Mesenchymal stem cell (in vitro differentiated cells and primary cell): ENCODE measurements at regions not wholly inside any gene's neighbourhood (a gene's known extent, or its start where the extent isn't known, plus 50 kb on each side); places are given as distances from the start of the nearest gene placed in this dataset.

Source experiments
- DNase-seq: peaks from one replicate; pipeline ENCODE4 v3.0.0-alpha.2; 2013
- H2AFZ ChIP-seq: one replicate; pipeline ENCODE4 v1.6.1; 2013; ENCODE audit warnings: low read depth, mild to moderate bottlenecking, control low read depth, inconsistent platforms, low read length, moderate library complexity
- H2AK5ac ChIP-seq: 2 replicates; pipeline ENCODE4 v1.6.1; 2013; ENCODE audit warnings: low read length, moderate library complexity, mild to moderate bottlenecking, inconsistent platforms; ENCODE audit not compliant: severe bottlenecking
- H2BK120ac ChIP-seq: one replicate; pipeline ENCODE4 v1.6.1; 2013; ENCODE audit warnings: low read depth, mild to moderate bottlenecking, inconsistent platforms, low read length, moderate library complexity
- H2BK12ac ChIP-seq, 2 experiments: one replicate each; pipeline ENCODE4 v1.6.1; 2013; ENCODE audit warnings: inconsistent platforms in 2 of 2, low read length in 2 of 2, mild to moderate bottlenecking in 2 of 2, moderate library complexity in 2 of 2, control low read depth in 1 of 2
- H2BK15ac ChIP-seq: one replicate; pipeline ENCODE4 v1.6.1; 2013; ENCODE audit warnings: mild to moderate bottlenecking, low read depth, inconsistent platforms; ENCODE audit not compliant: poor library complexity, severe bottlenecking
- H2BK5ac ChIP-seq: 2 replicates; pipeline ENCODE4 v1.6.1; 2013; ENCODE audit warnings: low read depth, mild to moderate bottlenecking, low read length, control low read depth, inconsistent platforms; ENCODE audit not compliant: poor library complexity, severe bottlenecking
- H3K14ac ChIP-seq, 2 experiments: one replicate each; pipeline ENCODE4 v1.6.1; 2013; ENCODE audit warnings: inconsistent platforms in 2 of 2, low read length in 2 of 2, control low read depth in 1 of 2, mild to moderate bottlenecking in 1 of 2, moderate library complexity in 1 of 2
- H3K18ac ChIP-seq, 2 experiments: one replicate each; pipeline ENCODE4 v1.6.1; 2013; ENCODE audit warnings: inconsistent platforms in 2 of 2, low read length in 2 of 2, control low read depth in 1 of 2, low read depth in 1 of 2, mild to moderate bottlenecking in 1 of 2
- H3K23ac ChIP-seq, 2 experiments: one replicate each; pipeline ENCODE4 v1.6.1; 2013; ENCODE audit warnings: inconsistent platforms in 2 of 2, low read length in 2 of 2, mild to moderate bottlenecking in 2 of 2, moderate library complexity in 2 of 2, control low read depth in 1 of 2
- H3K27ac ChIP-seq: 2 replicates; pipeline ENCODE4 v1.5.1; 2013; ENCODE audit warnings: mild to moderate bottlenecking, moderate library complexity, low read length, control low read depth, inconsistent platforms; ENCODE audit not compliant: poor library complexity, severe bottlenecking
- H3K27me3 ChIP-seq, 2 experiments: 2 replicates each; pipeline versions ENCODE4 v1.6.1 to v1.7.0; 2013; ENCODE audit warnings: low read length in 2 of 2, mild to moderate bottlenecking in 2 of 2, moderate library complexity in 2 of 2, control low read depth in 1 of 2, inconsistent platforms in 1 of 2; ENCODE audit not compliant: control insufficient read depth in 1 of 2, insufficient read depth in 1 of 2
- H3K36me3 ChIP-seq, 2 experiments: 2 replicates each; pipeline versions ENCODE4 v1.6.1 to v1.7.0; 2013; ENCODE audit warnings: low read length in 2 of 2, control low read depth in 1 of 2, inconsistent platforms in 1 of 2, low read depth in 1 of 2, mild to moderate bottlenecking in 1 of 2; ENCODE audit not compliant: insufficient read depth in 2 of 2, control insufficient read depth in 1 of 2
- H3K4ac ChIP-seq, 2 experiments: one replicate each; pipeline ENCODE4 v1.6.1; 2013; ENCODE audit warnings: inconsistent platforms in 2 of 2, low read length in 2 of 2, mild to moderate bottlenecking in 2 of 2, moderate library complexity in 2 of 2, control low read depth in 1 of 2, low read depth in 1 of 2
- H3K4me1 ChIP-seq: 2 replicates; pipeline ENCODE4 v1.6.1; 2013; ENCODE audit warnings: low read depth, low read length, control low read depth; ENCODE audit not compliant: control insufficient read depth, insufficient read depth
- H3K4me2 ChIP-seq: 2 replicates; pipeline ENCODE4 v1.6.1; 2013; ENCODE audit warnings: low read length, mild to moderate bottlenecking, inconsistent platforms; ENCODE audit not compliant: poor library complexity, severe bottlenecking
- H3K4me3 ChIP-seq, 2 experiments: 2 replicates each; pipeline versions ENCODE4 v1.5.1 to v1.7.0; 2013; ENCODE audit warnings: low read length in 2 of 2, mild to moderate bottlenecking in 2 of 2, control low read depth in 1 of 2, low read depth in 1 of 2; ENCODE audit not compliant: insufficient read depth in 1 of 2
- H3K79me1 ChIP-seq: replicated peaks from 2 replicates; pipeline ENCODE4 v1.6.1; 2013; ENCODE audit warnings: mild to moderate bottlenecking, control low read depth, low read length, inconsistent platforms; ENCODE audit not compliant: poor library complexity, severe bottlenecking
- H3K9ac ChIP-seq: 2 replicates; pipeline ENCODE4 v1.7.0; 2013; ENCODE audit warnings: mild to moderate bottlenecking, low read length, moderate library complexity
- H3K9me3 ChIP-seq: 2 replicates; pipeline ENCODE4 v1.7.0; 2013; ENCODE audit warnings: mild to moderate bottlenecking, low read length; ENCODE audit not compliant: control insufficient read depth
- H4K8ac ChIP-seq: one replicate; pipeline ENCODE4 v1.6.1; 2013; ENCODE audit warnings: inconsistent platforms, mild to moderate bottlenecking, low read length, moderate library complexity
- H4K91ac ChIP-seq: one replicate; pipeline ENCODE4 v1.6.1; 2013; ENCODE audit warnings: mild to moderate bottlenecking, low read length, inconsistent platforms
- WGBS: methylation state at CpG from one replicate; pipeline ENCODE4 v1.1.7; 2013; ENCODE audit warnings: mixed read lengths; 5-methylcytosine and 5-hydroxymethylcytosine counted together

DNA sequence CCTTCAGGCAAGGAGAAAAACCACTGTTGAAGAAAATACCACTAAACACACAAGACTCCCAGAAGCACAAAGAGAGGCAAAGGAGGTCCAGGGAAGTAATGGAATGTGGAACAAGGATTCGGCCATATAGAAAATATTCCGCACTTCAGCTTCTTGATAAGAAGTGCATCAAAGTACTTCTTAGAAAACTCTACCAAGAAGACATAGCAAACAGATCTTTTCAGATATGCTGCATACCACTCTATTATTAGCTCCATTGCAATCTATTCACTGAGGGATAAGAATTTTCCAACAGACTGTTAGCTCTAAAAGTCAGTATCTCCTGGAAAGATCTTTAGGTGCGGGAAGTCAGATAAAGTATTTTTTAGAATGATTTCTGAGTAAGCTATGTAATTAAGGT is 231.8 kb downstream of the WDR11 start:
- H4K91ac ChIP-seq, result no peak overlapping the region
- no peak overlapping the region for H3K18ac ChIP-seq
- no peaks in the 10 kb centered on the region for H3K9me3 ChIP-seq
- no peak overlapping the region for H3K23ac ChIP-seq
- no peak overlapping the region for H2AK5ac ChIP-seq
- no peak overlapping the region for H3K9ac ChIP-seq
- peaks cover 2% of the 10 kb centered on the region for H3K4me1 ChIP-seq
- no peak for DNase-seq
- H3K4me2 ChIP-seq, result no peak overlapping the region
- no peak overlapping the region for H2AFZ ChIP-seq
- H2BK5ac ChIP-seq, result no peak overlapping the region
- no peaks in the 10 kb centered on the region for H3K79me1 ChIP-seq
- no peak overlapping the region for H2BK120ac ChIP-seq
- H3K36me3 ChIP-seq, result no peaks in the 10 kb centered on the region
- H2BK12ac ChIP-seq, result no peak overlapping the region
- H3K27me3 ChIP-seq, result peaks cover 18 to 45% of the 10 kb centered on the region in 2 experiments
- no peak overlapping the region for H3K4ac ChIP-seq
- no peak overlapping the region for H4K8ac ChIP-seq
- H3K4me3 ChIP-seq, result no peak overlapping the region
- H2BK15ac ChIP-seq, result no peak overlapping the region
- H3K27ac ChIP-seq, result no peak overlapping the region
- H3K14ac ChIP-seq, result no peak overlapping the region
- 96% methylated on average over 2 of the region's 3 CpGs for WGBS

DNA sequence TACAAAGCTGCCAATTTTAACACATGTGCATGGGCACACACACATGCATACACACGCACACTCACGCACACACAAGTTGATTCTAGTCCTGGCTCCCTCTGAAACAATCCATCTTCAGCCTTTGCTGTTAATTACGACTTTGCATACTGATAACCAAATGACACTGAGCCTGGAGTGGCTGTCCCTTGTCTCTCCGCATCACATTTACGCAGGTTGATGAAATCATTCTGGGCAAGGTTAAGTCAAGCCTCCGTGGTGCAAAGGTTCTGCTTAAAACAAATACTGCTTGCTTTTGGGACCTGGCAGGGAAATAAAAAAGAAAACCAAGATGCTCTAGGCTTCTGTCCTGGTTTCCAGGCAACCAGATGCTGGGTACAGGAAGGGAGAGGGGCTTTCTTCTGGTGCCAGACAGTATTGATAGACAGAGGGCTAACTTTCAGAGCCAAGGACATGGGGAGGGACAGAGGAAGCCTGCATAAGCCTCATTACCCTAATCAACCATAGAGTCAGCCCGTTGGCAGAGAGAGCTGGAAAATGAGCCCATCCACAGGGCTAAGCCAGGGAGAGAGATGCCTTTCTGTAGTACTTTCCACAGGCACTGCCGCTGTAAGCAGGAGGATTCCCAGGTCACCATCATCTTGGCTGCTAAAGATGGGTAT is 233.0 kb downstream of the WDR11 start:
- Histone ChIP-seq H3K9ac (no peak overlapping the region), H3K14ac (no peak overlapping the region), H2BK15ac (no peak overlapping the region), H2BK5ac (no peak overlapping the region), H4K91ac (no peak overlapping the region), H2BK120ac (no peak overlapping the region), H3K18ac (no peak overlapping the region), H2AK5ac (no peak overlapping the region), H3K23ac (no peak overlapping the region), H3K27me3 (peaks cover 18 to 35% of the 10 kb centered on the region in 2 experiments), H2BK12ac (no peak overlapping the region), H3K9me3 (no peaks in the 10 kb centered on the region), H3K27ac (no peak overlapping the region), H3K79me1 (no peaks in the 10 kb centered on the region), H3K4me1 (no peaks in the 10 kb centered on the region), H3K4ac (no peak overlapping the region), H3K4me2 (no peak overlapping the region), H3K4me3 (no peak overlapping the region), H4K8ac (no peak overlapping the region), H3K36me3 (no peaks in the 10 kb centered on the region), H2AFZ (no peak overlapping the region)
- no peak for DNase-seq
- WGBS, result 90% methylated on average over 8 of the region's 8 CpGs

DNA sequence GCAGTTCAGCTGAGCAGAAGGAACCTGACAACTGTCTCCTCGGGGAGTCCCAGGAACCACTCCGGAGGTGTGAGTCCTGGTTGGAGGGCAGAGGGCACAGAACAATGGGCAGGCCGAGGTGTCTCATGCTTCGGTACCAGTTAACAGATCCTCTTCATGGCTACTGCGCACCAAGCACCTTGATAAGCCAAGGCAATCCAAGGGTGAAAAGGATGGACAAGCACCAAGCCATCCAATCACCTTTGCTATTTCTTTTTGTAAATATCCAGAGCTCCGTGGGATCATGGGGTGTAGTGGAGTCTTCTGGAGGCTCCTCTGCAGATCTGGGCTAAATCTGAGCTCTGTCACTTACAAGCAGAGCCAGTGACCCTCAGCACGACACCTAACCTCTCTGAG is 233.5 kb downstream of the WDR11 start:
- H2AK5ac ChIP-seq, result no peak overlapping the region
- H3K79me1 ChIP-seq, result no peaks in the 10 kb centered on the region
- no peak overlapping the region for H4K91ac ChIP-seq
- DNase-seq, result no peak
- H3K4me3 ChIP-seq, result no peak overlapping the region
- peaks cover 18 to 34% of the 10 kb centered on the region in 2 experiments for H3K27me3 ChIP-seq
- no peak overlapping the region for H3K27ac ChIP-seq
- no peak overlapping the region for H2BK120ac ChIP-seq
- no peak overlapping the region for H4K8ac ChIP-seq
- H3K4me2 ChIP-seq, result no peak overlapping the region
- H2BK5ac ChIP-seq, result no peak overlapping the region
- no peak overlapping the region for H2BK12ac ChIP-seq
- H3K36me3 ChIP-seq, result no peaks in the 10 kb centered on the region
- H3K9ac ChIP-seq, result no peak overlapping the region
- H3K18ac ChIP-seq, result no peak overlapping the region
- no peak overlapping the region for H3K23ac ChIP-seq
- H3K14ac ChIP-seq, result no peak overlapping the region
- 77% methylated on average over 6 of the region's 7 CpGs for WGBS
- H3K4me1 ChIP-seq, result no peaks in the 10 kb centered on the region
- H2BK15ac ChIP-seq, result no peak overlapping the region
- no peaks in the 10 kb centered on the region for H3K9me3 ChIP-seq
- no peak overlapping the region for H2AFZ ChIP-seq
- H3K4ac ChIP-seq, result no peak overlapping the region

DNA sequence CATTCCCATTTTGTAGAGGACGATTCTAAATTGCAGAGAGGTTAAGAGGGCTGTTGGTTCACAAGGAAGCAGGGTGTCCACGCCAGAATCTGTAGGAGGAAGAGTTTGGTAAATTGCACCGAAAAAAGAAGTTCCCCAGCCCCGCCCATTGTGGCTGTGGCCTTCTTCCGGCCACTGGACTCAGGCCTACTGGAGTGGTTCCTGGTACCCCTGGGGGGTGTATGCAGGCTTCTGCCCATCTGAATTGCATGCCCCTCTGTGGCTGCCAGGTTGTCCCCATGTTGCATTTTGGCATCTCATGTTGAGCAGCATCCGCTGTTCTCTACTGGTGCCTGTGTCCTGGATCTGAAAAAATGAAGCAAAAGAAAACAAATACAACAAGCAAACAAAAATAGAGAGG is 234.2 kb downstream of the WDR11 start:
- Histone ChIP-seq H3K27me3 (peaks cover 15 to 31% of the 10 kb centered on the region in 2 experiments), H3K4me2 (no peak overlapping the region), H3K36me3 (no peaks in the 10 kb centered on the region), H3K4me3 (no peak overlapping the region), H3K9ac (no peak overlapping the region), H2BK120ac (no peak overlapping the region), H2AK5ac (no peak overlapping the region), H3K23ac (no peak overlapping the region), H2BK12ac (no peak overlapping the region), H3K79me1 (no peaks in the 10 kb centered on the region), H3K9me3 (no peaks in the 10 kb centered on the region), H3K27ac (no peak overlapping the region), H3K4me1 (no peaks in the 10 kb centered on the region), H2BK5ac (no peak overlapping the region), H2BK15ac (no peak overlapping the region), H3K14ac (no peak overlapping the region), H3K4ac (no peak overlapping the region), H4K91ac (no peak overlapping the region), H4K8ac (no peak overlapping the region), H3K18ac (no peak overlapping the region), H2AFZ (no peak overlapping the region)
- DNase-seq, result no peak
- 95% methylated on average over 6 of the region's 6 CpGs for WGBS
